Osteoblast (primary cell): ENCODE measurements at regions not wholly inside any gene's neighbourhood (a gene's known extent, or its start where the extent isn't known, plus 50 kb on each side); places are given as distances from the start of the nearest gene placed in this dataset.

Experiments
- DNase-seq: peaks from one replicate; pipeline ENCODE4 v3.0.0; 2011; ENCODE audit warnings: low spot score, mixed read lengths; ENCODE audit not compliant: insufficient read length; ENCODE audit errors: missing footprints
- H2AFZ ChIP-seq: 2 replicates; pipeline ENCODE4 v1.6.0; 2011; ENCODE audit warnings: mild to moderate bottlenecking, low read length
- H3K27ac ChIP-seq: 2 replicates; pipeline ENCODE4 v1.5.1; 2011; ENCODE audit warnings: mild to moderate bottlenecking, low read depth, low read length, moderate library complexity
- H3K27me3 ChIP-seq: 2 replicates; pipeline ENCODE4 v1.6.0; 2012; ENCODE audit warnings: mild to moderate bottlenecking, control low read depth, inconsistent platforms, low read length, moderate library complexity; ENCODE audit not compliant: insufficient read depth
- H3K36me3 ChIP-seq: 2 replicates; pipeline ENCODE4 v1.5.1; 2011; ENCODE audit warnings: mild to moderate bottlenecking, low read length, control low read depth, moderate library complexity; ENCODE audit not compliant: insufficient read depth
- H3K4me1 ChIP-seq: 2 replicates; pipeline ENCODE4 v1.5.1; 2011; ENCODE audit warnings: mild to moderate bottlenecking, low read length, control low read depth, moderate library complexity; ENCODE audit not compliant: insufficient read depth
- H3K4me2 ChIP-seq: 2 replicates; pipeline ENCODE4 v1.6.0; 2011; ENCODE audit warnings: mild to moderate bottlenecking, low read length; ENCODE audit not compliant: insufficient read depth
- H3K4me3 ChIP-seq: fragments of 200-600 bp; sonication (generic); 3 replicates; pipeline ENCODE4 v1.5.1; 2012; ENCODE audit warnings: mild to moderate bottlenecking, low read length, inconsistent platforms; ENCODE audit not compliant: insufficient read depth
- H3K79me2 ChIP-seq: 2 replicates; pipeline ENCODE4 v1.6.0; 2012; ENCODE audit warnings: mild to moderate bottlenecking, low read length, control low read depth, inconsistent platforms; ENCODE audit not compliant: insufficient read depth
- H3K9me3 ChIP-seq: 2 replicates; pipeline ENCODE4 v1.5.1; 2011; ENCODE audit warnings: low read depth, low read length, control low read depth
- H4K20me1 ChIP-seq: 2 replicates; pipeline ENCODE4 v1.6.0; 2012; ENCODE audit warnings: mild to moderate bottlenecking, low read length, control low read depth; ENCODE audit not compliant: insufficient read depth
- CTCF ChIP-seq: IDR thresholded peaks from 2 replicates; pipeline ENCODE4 v1.5.1; 2011; ENCODE audit warnings: mild to moderate bottlenecking, low read depth, low read length, moderate library complexity; ENCODE audit errors: extremely low read depth

GRCh38 chr10:128725531-128725930 lies 599.3 kb upstream of the MKI67 start:
- TF ChIP-seq CTCF, result no peak
- Histone ChIP-seq H3K36me3 (no peaks in the 10 kb centered on the region), H3K4me2 (no peak overlapping the region), H4K20me1 (no peaks in the 10 kb centered on the region), H2AFZ (no peak overlapping the region), H3K4me1 (no peaks in the 10 kb centered on the region), H3K9me3 (peaks cover 4% of the 10 kb centered on the region), H3K79me2 (no peaks in the 10 kb centered on the region), H3K27ac (no peak overlapping the region), H3K4me3 (no peak overlapping the region), H3K27me3 (no peaks in the 10 kb centered on the region)
- no peak for DNase-seq

GRCh38 chr10:128727114-128727513 lies 600.9 kb upstream of the MKI67 start:
- Histone ChIP-seq H3K9me3 (peaks cover 4% of the 10 kb centered on the region), H4K20me1 (no peaks in the 10 kb centered on the region), H3K27me3 (no peaks in the 10 kb centered on the region), H3K4me1 (no peaks in the 10 kb centered on the region), H2AFZ (no peak overlapping the region), H3K4me2 (no peak overlapping the region), H3K27ac (no peak overlapping the region), H3K36me3 (no peaks in the 10 kb centered on the region), H3K4me3 (no peak overlapping the region), H3K79me2 (no peaks in the 10 kb centered on the region)
- TF ChIP-seq CTCF, result no peak
- no peak for DNase-seq

GRCh38 chr10:128729910-128730420 lies 603.7 kb upstream of the MKI67 start:
- H2AFZ ChIP-seq, result no peak overlapping the region
- H3K4me1 ChIP-seq, result no peaks in the 10 kb centered on the region
- no peak overlapping the region for H3K27ac ChIP-seq
- DNase-seq, result no peak
- H4K20me1 ChIP-seq, result no peaks in the 10 kb centered on the region
- no peak for TF ChIP-seq CTCF
- no peaks in the 10 kb centered on the region for H3K36me3 ChIP-seq
- no peak overlapping the region for H3K4me3 ChIP-seq
- H3K4me2 ChIP-seq, result no peak overlapping the region
- H3K79me2 ChIP-seq, result no peaks in the 10 kb centered on the region
- no peaks in the 10 kb centered on the region for H3K27me3 ChIP-seq
- peaks cover 7% of the 10 kb centered on the region for H3K9me3 ChIP-seq

- Histone ChIP-seq H4K20me1 (no peaks in the 10 kb centered on the region), H3K9me3 (peaks cover 7% of the 10 kb centered on the region), H3K27me3 (no peaks in the 10 kb centered on the region), H3K79me2 (no peaks in the 10 kb centered on the region), H3K4me1 (no peaks in the 10 kb centered on the region), H3K36me3 (no peaks in the 10 kb centered on the region), H3K27ac (no peak overlapping the region), H3K4me2 (no peak overlapping the region), H2AFZ (no peak overlapping the region), H3K4me3 (no peak overlapping the region)
- DNase-seq, result no peak
- TF ChIP-seq CTCF, result no peak
Observed at GRCh38 chr10:128730922-128731321, 604.7 kb upstream of the MKI67 start.
